A549 (cell line): ENCODE measurements at regions not wholly inside any gene's neighbourhood (a gene's known extent, or its start where the extent isn't known, plus 50 kb on each side); places are given as distances from the start of the nearest gene placed in this dataset.

Experiments
- ATAC-seq, 2 experiments: fragments of 200-7000 bp in 1 of 2; fragments of >200 bp in 1 of 2; cut with Nextera tagmentation in 1 of 2; cut with Tn5 transposase in 1 of 2; 3 replicates each; pipeline versions ENCODE4 v1.8.0 to v1.9.1; 2018 to 2020; ENCODE audit warnings: mild to moderate bottlenecking in 1 of 2, moderate library complexity in 1 of 2
- CTCF ChIA-PET: fragments of 300-600 bp; sonication (Branson Sonifier 250); formaldehyde crosslinking; extraction: SDS; loops from one replicate; lab custom pipeline; 2021; ENCODE audit warnings: antibody characterized with exemption, inconsistent platforms; lab: Yijun Ruan, JAX
- POLR2A ChIA-PET: fragments of 350-600 bp; formaldehyde crosslinking; extraction: SDS; loops from one replicate; lab custom pipeline; 2021; ENCODE audit warnings: antibody characterized with exemption, inconsistent platforms; lab: Yijun Ruan, JAX
- DNase-seq, 2 experiments: peaks; one replicate each; pipeline versions ENCODE4 v3.0.0 to v3.0.0-alpha.2; 2011 to 2016; ENCODE audit warnings: low read depth in 1 of 2, low spot score in 1 of 2
- FAIRE-seq: peaks from 2 replicates; lab custom pipeline; 2011; peaks lifted over from hg19 to GRCh38; lab: Jason Lieb, UNC
- H3K27ac ChIP-seq, 2 experiments: fragments of >200 bp; sonication (Bioruptor Twin); formaldehyde crosslinking; 3 replicates each; pipeline ENCODE4 v1.5.1; 2016 to 2017
- H3K4me1 ChIP-seq: fragments of >200 bp; sonication (Bioruptor Twin); formaldehyde crosslinking; 3 replicates; pipeline ENCODE4 v1.6.1; 2016
- H3K4me2 ChIP-seq: fragments of >200 bp; sonication (Bioruptor Twin); formaldehyde crosslinking; 3 replicates; pipeline ENCODE4 v1.6.1; 2016
- H3K4me3 ChIP-seq: fragments of >200 bp; sonication (Bioruptor Twin); formaldehyde crosslinking; 3 replicates; pipeline ENCODE4 v1.5.1; 2016
- H3K9me3 ChIP-seq: fragments of >200 bp; sonication (Bioruptor Twin); formaldehyde crosslinking; 3 replicates; pipeline ENCODE4 v1.6.1; 2016
- CBX2 ChIP-seq: fragments of 200-600 bp; sonication (generic); IDR thresholded peaks from 2 replicates; pipeline ENCODE4 v1.6.1; 2016; ENCODE audit warnings: low read depth, mild to moderate bottlenecking, borderline replicate concordance
- CBX8 ChIP-seq: fragments of 200-600 bp; sonication (generic); IDR thresholded peaks from 2 replicates; pipeline ENCODE4 v1.6.1; 2016
- CHD4 ChIP-seq: fragments of 200-600 bp; sonication (generic); IDR thresholded peaks from 2 replicates; pipeline ENCODE4 v1.6.1; 2016; ENCODE audit warnings: antibody characterized with exemption, mild to moderate bottlenecking, borderline replicate concordance
- EHF ChIP-seq: fragments of 250-450 bp; sonication (Bioruptor Pico); IDR thresholded peaks from 2 replicates; pipeline ENCODE4 v1.5.0; 2020; ENCODE audit warnings: mild to moderate bottlenecking
- EHMT2 ChIP-seq: fragments of 200-600 bp; sonication (generic); IDR thresholded peaks from 2 replicates; pipeline ENCODE4 v1.6.1; 2016; ENCODE audit warnings: antibody characterized with exemption, low read depth, mild to moderate bottlenecking, moderate library complexity
- EP300 ChIP-seq, 2 experiments: fragments of >200 bp; sonication (Bioruptor Twin); formaldehyde crosslinking; IDR thresholded peaks; 2 replicates in 1 of 2; 3 replicates in 1 of 2; pipeline ENCODE4 v1.6.1; 2016 to 2017
- FOSL2 ChIP-seq, 2 experiments: fragments of 450-650 bp in 1 of 2; fragments of >200 bp in 1 of 2; sonication (Bioruptor Twin) in 1 of 2; formaldehyde crosslinking; IDR thresholded peaks; 2 replicates each; pipeline versions ENCODE4 v1.5.0 to v1.6.1; 2016 to 2020; ENCODE audit warnings: mild to moderate bottlenecking in 1 of 2, moderate library complexity in 1 of 2
- GATA3 ChIP-seq: IDR thresholded peaks from 2 replicates; pipeline ENCODE4 v1.6.1; 2012; ENCODE audit warnings: borderline replicate concordance
- HEYL ChIP-seq: fragments of 250-450 bp; sonication (Bioruptor Pico); IDR thresholded peaks from 2 replicates; pipeline ENCODE4 v1.8.0; 2021; ENCODE audit warnings: mild to moderate bottlenecking, moderate library complexity
- HOXB5 ChIP-seq: fragments of 250-450 bp; sonication (Bioruptor Pico); IDR thresholded peaks from 2 replicates; pipeline ENCODE4 v1.5.0; 2020; ENCODE audit warnings: mild to moderate bottlenecking, moderate library complexity
- MAZ ChIP-seq: fragments of 150-350 bp; IDR thresholded peaks from 2 replicates; pipeline ENCODE4 v1.6.1; 2014; ENCODE audit warnings: antibody characterized with exemption, low read depth, low read length, borderline replicate concordance
- MYC ChIP-seq: IDR thresholded peaks from 2 replicates; pipeline ENCODE4 v1.6.1; 2012; ENCODE audit warnings: mild to moderate bottlenecking, inconsistent platforms, low read length, improper control_type of control experiment, borderline replicate concordance
- POLR2AphosphoS2 ChIP-seq: conservative IDR thresholded peaks from 2 replicates; pipeline ENCODE4 v1.6.1; 2012; ENCODE audit warnings: low read length, improper control_type of control experiment, inconsistent platforms
- RARB ChIP-seq: fragments of 250-450 bp; sonication (Bioruptor Pico); IDR thresholded peaks from 2 replicates; pipeline ENCODE4 v1.8.0; 2021; ENCODE audit warnings: mild to moderate bottlenecking, moderate library complexity
- RCOR1 ChIP-seq: fragments of 150-350 bp; IDR thresholded peaks from 2 replicates; pipeline ENCODE4 v1.6.1; 2014; ENCODE audit warnings: antibody characterized with exemption, low read length, low read depth
- REST ChIP-seq: fragments of 200-600 bp; sonication (generic); IDR thresholded peaks from 2 replicates; pipeline ENCODE4 v1.6.1; 2016; ENCODE audit warnings: antibody characterized with exemption, mild to moderate bottlenecking, moderate library complexity
- SMC3 ChIP-seq: fragments of >200 bp; sonication (Bioruptor Twin); formaldehyde crosslinking; IDR thresholded peaks from 3 replicates; pipeline ENCODE4 v1.6.1; 2018; ENCODE audit warnings: inconsistent platforms
- TFCP2L1 ChIP-seq: fragments of 250-450 bp; sonication (Bioruptor Pico); IDR thresholded peaks from 2 replicates; pipeline ENCODE4 v1.5.0; 2021; ENCODE audit warnings: mild to moderate bottlenecking
- ZFP36 ChIP-seq: fragments of 450-650 bp; IDR thresholded peaks from 2 replicates; pipeline ENCODE4 v1.6.1; 2014; ENCODE audit warnings: borderline replicate concordance; ENCODE audit not compliant: partially characterized antibody
- ZSCAN20 ChIP-seq: fragments of 250-450 bp; sonication (Bioruptor Pico); IDR thresholded peaks from 2 replicates; pipeline ENCODE4 v1.8.0; 2022; ENCODE audit warnings: mild to moderate bottlenecking, moderate library complexity
- WGBS: methylation state at CpG from one replicate; pipeline ENCODE4 v1.1.6; 2017; ENCODE audit errors: missing lambda C conversion rate; 5-methylcytosine and 5-hydroxymethylcytosine counted together
- TF ChIP-seq, protein P1 (sequence below): fragments of 250-450 bp; sonication (Bioruptor Pico); IDR thresholded peaks from 2 replicates; pipeline ENCODE4 v1.5.0; 2020; ENCODE audit warnings: low read depth, mild to moderate bottlenecking, moderate library complexity
- TF ChIP-seq, protein P2 (sequence below): IDR thresholded peaks from 2 replicates; pipeline ENCODE4 v1.6.1; 2012
- TF ChIP-seq, protein P3 (sequence below): fragments of >200 bp; sonication (Bioruptor Twin); formaldehyde crosslinking; IDR thresholded peaks from 3 replicates; pipeline ENCODE4 v1.6.1; 2016
- TF ChIP-seq, protein P4 (sequence below): fragments of 150-350 bp; IDR thresholded peaks from 2 replicates; pipeline ENCODE4 v1.6.1; 2014; ENCODE audit warnings: low read depth, mild to moderate bottlenecking, low read length

GRCh38 chr7:86950360-86950759 lies 109.1 kb downstream of the ELAPOR2 start:
- DNase-seq (no peak), ATAC-seq (no peak), FAIRE-seq (no peak)
- Histone ChIP-seq H3K4me3 (no peak overlapping the region), H3K4me1 (no peaks in the 10 kb centered on the region), H3K9me3 (no peaks in the 10 kb centered on the region), H3K27ac (no peak overlapping the region), H3K4me2 (no peak overlapping the region)
- CTCF ChIA-PET, result interaction anchor here (1.3 kb wide), 1 partner anchor 198 kb away, joined by 5 read pairs; no protein-coding TSS in a partner anchor
- 0% methylated on average over 3 of the region's 4 CpGs for whole genome bisulfite sequencing
- POLR2A ChIA-PET, result interaction anchor here (0.6 kb wide), 1 partner anchor 212 kb away, joined by 4 read pairs; no protein-coding TSS in a partner anchor
- TF ChIP-seq POLR2AphosphoS2 (no peak), EHF (no peak), EHMT2 (no peak), REST (no peak), TFCP2L1 (no peak), ZSCAN20 (CRISPR knock-in tag) (no peak), CBX8 (no peak), CBX2 (no peak), MYC (no peak)
- TF ChIP-seq, protein P1, sequence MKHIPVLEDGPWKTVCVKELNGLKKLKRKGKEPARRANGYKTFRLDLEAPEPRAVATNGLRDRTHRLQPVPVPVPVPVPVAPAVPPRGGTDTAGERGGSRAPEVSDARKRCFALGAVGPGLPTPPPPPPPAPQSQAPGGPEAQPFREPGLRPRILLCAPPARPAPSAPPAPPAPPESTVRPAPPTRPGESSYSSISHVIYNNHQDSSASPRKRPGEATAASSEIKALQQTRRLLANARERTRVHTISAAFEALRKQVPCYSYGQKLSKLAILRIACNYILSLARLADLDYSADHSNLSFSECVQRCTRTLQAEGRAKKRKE (CRISPR knock-in tag), result no peak
- TF ChIP-seq, protein P2, sequence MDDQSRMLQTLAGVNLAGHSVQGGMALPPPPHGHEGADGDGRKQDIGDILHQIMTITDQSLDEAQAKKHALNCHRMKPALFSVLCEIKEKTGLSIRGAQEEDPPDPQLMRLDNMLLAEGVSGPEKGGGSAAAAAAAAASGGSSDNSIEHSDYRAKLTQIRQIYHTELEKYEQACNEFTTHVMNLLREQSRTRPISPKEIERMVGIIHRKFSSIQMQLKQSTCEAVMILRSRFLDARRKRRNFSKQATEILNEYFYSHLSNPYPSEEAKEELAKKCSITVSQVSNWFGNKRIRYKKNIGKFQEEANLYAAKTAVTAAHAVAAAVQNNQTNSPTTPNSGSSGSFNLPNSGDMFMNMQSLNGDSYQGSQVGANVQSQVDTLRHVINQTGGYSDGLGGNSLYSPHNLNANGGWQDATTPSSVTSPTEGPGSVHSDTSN, result no peak

DNA sequence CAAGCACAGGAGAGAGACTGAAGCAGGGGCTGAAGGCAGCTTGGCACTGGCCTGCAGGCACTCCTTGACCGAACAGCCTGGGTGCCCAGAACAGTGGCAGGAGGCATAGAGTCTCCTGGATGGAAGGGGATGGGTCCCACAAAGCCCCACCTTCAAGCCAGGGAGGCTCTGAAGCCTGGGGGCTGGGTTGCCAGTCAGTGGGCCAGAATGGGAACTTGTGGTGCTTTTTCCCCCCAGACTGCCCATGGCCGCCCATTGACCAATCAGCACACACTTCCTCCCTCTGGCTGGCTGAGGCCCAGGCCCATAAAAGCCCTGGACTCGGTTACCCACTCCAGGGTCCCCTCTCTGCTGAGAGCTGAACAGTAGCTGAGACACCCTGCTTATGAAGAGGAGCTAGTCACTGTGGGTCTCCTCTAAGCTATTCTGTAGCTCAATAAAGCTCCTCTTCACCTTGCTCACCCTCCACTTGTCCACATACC lies 109.6 kb downstream of the ELAPOR2 start:
- DNase-seq, result no peak
- Histone ChIP-seq H3K9me3 (no peaks in the 10 kb centered on the region), H3K27ac (no peak overlapping the region), H3K4me2 (no peak overlapping the region), H3K4me1 (no peaks in the 10 kb centered on the region), H3K4me3 (no peak overlapping the region)
- WGBS, result 0% methylated on average over 3 of the region's 3 CpGs
- CTCF ChIA-PET, result interaction anchor here (1.3 kb wide), 1 partner anchor 198 kb away, joined by 5 read pairs; no protein-coding TSS in a partner anchor
- POLR2A ChIA-PET, result no interaction called here
- FAIRE-seq, result no peak
- TF ChIP-seq ZFP36, result no peak
- no peak for TF ChIP-seq RARB
- TF ChIP-seq GATA3, result no peak
- TF ChIP-seq, protein P3, sequence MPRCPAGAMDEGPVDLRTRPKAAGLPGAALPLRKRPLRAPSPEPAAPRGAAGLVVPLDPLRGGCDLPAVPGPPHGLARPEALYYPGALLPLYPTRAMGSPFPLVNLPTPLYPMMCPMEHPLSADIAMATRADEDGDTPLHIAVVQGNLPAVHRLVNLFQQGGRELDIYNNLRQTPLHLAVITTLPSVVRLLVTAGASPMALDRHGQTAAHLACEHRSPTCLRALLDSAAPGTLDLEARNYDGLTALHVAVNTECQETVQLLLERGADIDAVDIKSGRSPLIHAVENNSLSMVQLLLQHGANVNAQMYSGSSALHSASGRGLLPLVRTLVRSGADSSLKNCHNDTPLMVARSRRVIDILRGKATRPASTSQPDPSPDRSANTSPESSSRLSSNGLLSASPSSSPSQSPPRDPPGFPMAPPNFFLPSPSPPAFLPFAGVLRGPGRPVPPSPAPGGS, result no peak
- no peak for TF ChIP-seq EHMT2
- TF ChIP-seq HOXB5 (CRISPR knock-in tag), result no peak
- TF ChIP-seq CHD4, result no peak
- no peak for TF ChIP-seq MYC
- TF ChIP-seq SMC3, result no peak
- TF ChIP-seq, protein P4, sequence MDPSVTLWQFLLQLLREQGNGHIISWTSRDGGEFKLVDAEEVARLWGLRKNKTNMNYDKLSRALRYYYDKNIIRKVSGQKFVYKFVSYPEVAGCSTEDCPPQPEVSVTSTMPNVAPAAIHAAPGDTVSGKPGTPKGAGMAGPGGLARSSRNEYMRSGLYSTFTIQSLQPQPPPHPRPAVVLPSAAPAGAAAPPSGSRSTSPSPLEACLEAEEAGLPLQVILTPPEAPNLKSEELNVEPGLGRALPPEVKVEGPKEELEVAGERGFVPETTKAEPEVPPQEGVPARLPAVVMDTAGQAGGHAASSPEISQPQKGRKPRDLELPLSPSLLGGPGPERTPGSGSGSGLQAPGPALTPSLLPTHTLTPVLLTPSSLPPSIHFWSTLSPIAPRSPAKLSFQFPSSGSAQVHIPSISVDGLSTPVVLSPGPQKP, result no peak
- TF ChIP-seq RCOR1, result no peak
- TF ChIP-seq MAZ, result no peak
- TF ChIP-seq FOSL2 (IDR thresholded peaks at IDR 0.05), result no peak
- TF ChIP-seq FOSL2 (CRISPR knock-in tag; IDR thresholded peaks at IDR 0.05), result no peak
- TF ChIP-seq, protein P1 (CRISPR knock-in tag), result no peak
- no peak for TF ChIP-seq HEYL (CRISPR knock-in tag)
- TF ChIP-seq EP300 (IDR thresholded peaks at IDR 0.05), result no peak
- ATAC-seq, result no peak
